GM18508 (cell line): ENCODE measurements at regions not wholly inside any gene's neighbourhood (a gene's known extent, or its start where the extent isn't known, plus 50 kb on each side); places are given as distances from the start of the nearest gene placed in this dataset.
"Not testable (repeated sequence)": the region's sequence is repeated elsewhere in the genome, so short reads cannot be mapped to it uniquely, and the experiment has no call there.

Source experiments
- ATAC-seq: cut with Tn5 transposase; IDR thresholded peaks from one replicate; pipeline ENCODE4 v1.9.1; 2021; ENCODE audit warnings: moderate number of reproducible peaks; ENCODE audit not compliant: insufficient read depth, unreplicated experiment

DNA sequence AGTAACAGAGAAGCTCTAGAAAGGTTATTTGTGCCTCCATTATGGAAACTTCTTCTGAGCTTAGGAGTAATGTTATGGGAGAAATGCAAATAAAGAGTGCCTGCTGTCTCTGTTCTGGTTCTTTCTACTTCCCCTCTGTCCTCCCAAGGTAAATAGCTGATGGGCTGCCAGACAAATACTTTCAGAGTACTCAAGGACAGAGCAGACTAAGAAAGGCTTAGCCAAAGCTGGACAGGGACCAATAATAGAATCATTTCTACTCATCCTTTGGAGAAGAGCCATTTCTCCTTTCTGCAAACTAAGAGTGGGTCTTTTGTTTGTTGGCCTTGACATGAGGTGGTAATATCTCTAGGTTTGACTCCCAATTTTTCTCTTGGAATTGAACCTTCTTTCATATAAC lies 136.1 kb downstream of the MID1IP1 start:
- no peak for ATAC-seq

GRCh38 chrX:38937926-38938325 lies 136.7 kb downstream of the MID1IP1 start:
- no peak for ATAC-seq

- ATAC-seq = no peak
Measured at GRCh38 chrX:38939067-38939466, 137.8 kb downstream of the MID1IP1 start.

- no peak for ATAC-seq
Measured at GRCh38 chrX:38940547-38940946, 139.3 kb downstream of the MID1IP1 start.

- ATAC-seq = no peak
Measured at GRCh38 chrX:38941675-38942074, 140.4 kb downstream of the MID1IP1 start.

DNA sequence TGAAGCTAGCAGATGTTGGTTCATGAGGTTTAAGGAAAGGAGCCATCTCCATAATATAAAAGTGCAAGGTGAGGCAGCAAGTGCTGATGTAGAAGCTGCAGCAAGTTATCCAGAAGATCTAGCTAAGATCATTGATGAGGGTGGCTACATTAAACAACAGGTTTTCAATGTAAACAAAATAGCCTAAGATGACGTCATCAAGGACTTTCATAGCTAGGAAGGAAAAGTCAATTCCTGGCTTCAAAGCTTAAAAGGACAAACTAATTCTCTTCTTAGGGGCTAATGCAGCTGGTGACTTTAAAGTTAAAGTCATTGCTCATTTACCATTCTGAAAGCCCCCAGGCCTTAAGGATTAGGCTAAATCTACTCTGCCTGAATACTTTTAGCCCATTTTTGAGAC lies 141.9 kb downstream of the MID1IP1 start:
- no peak for ATAC-seq

DNA sequence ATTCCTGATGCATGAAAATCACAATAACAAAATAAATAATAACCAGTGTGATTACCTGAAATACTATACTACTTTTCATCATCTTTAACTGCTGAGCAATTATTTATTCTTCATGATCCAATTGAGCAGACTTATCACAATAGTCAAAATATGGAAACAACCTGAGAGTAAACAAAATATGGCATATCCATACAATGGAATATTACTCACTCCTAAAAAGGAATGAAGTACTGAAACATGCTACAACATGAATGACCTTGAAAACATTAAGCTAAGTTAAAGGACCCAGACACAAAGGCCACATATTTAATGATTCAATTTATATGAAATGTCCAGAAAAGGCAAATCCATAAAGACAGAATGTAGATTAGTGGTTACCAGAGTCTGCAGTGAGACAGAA lies 146.8 kb downstream of the MID1IP1 start:
- no peak for ATAC-seq

- no peak for ATAC-seq
Measured at GRCh38 chrX:38954520-38954919, 153.3 kb downstream of the MID1IP1 start.

DNA sequence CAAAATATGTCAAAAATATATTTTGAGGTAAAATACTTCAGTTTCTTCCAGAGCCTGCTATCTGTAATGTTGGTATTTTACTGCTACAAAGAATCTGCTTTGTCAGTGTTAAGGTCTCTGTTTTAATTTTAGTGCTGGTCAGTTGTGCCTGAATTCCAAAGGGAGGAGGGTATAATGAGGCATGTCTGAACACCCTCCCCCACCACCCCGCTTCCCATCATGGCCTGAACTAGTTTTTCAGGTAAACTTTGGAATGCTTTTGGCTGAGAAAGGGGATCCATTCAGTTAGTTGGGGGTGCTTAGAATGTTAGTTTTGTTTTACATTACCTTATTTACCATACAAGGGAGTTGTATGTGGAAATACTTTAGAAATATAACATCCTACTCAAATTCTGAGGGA lies 158.5 kb downstream of the MID1IP1 start:
- no peak for ATAC-seq

- ATAC-seq = no peak
Measured at GRCh38 chrX:38960137-38960536, 158.9 kb downstream of the MID1IP1 start.

GRCh38 chrX:38961936-38962335 lies 160.7 kb downstream of the MID1IP1 start:
- no peak for ATAC-seq

- not testable (repeated sequence) for ATAC-seq
Measured at GRCh38 chrX:38963244-38963643, 162.0 kb downstream of the MID1IP1 start.

DNA sequence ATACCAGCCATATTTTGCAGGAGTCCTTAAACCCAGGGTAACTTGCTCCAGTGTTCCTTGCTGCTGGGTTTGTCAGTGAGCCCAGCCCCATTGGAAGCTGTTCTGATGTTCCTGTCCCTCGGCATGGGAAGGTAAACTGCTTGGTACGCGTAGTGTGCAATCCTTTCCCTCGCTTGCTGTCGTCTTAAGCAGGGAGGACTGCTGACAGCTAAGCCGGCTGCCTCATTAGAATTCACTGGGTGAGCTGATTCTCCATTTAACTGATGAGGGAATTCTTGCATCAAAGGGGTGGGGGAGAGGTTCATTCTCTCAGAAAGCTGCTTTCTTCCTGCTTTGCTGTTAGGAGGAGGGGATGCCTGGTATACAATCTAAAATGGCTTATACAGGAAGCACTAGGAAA lies 164.6 kb downstream of the MID1IP1 start:
- ATAC-seq = no peak

GRCh38 chrX:38968344-38969216 lies 167.3 kb downstream of the MID1IP1 start:
- ATAC-seq = no peak

DNA sequence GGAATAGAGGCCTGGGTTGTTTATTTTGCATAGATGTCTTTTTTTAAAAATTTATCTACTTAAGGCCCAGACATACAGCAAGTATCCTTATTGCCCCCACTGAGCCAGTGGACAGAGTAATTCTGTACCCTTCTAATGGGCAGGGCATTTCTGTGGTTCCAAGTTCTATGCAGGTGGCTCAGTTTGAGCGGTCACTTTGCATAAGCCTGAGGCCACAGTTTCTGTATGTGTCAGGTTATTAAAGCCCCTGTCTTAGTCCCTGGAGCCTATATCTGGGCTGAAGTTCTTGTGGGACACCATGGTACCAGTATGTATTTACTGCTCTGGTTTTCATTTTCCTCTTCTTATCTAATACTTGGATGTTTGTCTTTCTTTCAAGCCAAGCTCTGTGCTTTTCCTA lies 168.8 kb downstream of the MID1IP1 start:
- ATAC-seq = no peak

DNA sequence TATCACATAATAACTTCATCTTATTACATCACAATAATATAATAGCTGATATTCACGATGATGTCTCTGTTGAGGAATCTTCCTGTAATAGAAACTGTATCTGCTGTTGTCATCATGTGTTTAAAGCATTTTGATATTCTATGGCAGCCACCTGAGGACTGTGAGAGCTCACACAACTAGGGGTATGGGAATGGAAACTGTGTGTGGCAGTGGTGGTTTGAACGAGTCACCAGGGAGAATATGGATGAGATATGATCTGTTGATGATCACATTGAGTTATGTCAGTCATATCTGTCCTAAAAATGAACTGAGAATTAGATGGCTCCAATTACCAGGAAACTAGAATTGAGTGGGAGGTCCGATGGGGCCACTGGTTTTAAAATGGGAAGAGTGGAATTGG lies 169.6 kb downstream of the MID1IP1 start:
- ATAC-seq = no peak

DNA sequence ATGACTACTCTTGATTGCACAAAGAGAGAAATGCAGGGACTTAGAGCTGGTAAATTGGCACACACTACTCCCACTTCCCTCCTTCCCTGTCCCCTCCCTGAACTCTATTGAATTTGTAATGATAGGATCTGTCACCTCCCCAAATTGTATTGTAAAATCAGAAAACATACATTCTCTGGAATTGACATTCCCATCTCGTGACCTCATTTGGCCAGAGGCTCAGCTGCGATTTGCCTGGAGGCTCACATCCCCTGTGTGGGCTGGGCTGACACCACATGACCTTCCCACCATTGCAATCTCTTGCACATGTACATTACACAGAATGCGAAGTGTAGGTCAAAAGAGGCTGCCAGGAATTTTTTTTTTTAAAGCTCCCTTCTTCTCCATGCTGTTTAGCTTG lies 172.1 kb downstream of the MID1IP1 start:
- ATAC-seq = no peak

DNA sequence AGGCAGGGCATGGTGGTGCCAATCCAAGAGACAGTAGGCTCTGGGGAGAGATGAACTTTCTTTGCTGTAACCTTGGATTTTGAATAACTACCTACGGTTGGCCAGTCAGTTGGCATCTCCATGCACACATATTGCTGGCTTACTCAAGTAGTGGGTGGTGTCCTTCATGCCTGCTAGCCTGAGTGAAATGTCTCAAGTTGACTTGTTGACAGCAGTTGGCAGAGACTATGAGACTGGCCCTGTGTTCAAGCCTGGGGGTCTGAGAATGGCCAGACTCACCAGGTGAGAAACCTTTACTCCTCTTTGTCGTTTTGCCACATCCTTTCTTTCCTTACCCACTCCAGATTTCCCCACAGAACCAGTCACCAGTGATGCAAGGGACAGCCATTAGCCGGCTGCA lies 173.3 kb downstream of the MID1IP1 start:
- no peak for ATAC-seq

DNA sequence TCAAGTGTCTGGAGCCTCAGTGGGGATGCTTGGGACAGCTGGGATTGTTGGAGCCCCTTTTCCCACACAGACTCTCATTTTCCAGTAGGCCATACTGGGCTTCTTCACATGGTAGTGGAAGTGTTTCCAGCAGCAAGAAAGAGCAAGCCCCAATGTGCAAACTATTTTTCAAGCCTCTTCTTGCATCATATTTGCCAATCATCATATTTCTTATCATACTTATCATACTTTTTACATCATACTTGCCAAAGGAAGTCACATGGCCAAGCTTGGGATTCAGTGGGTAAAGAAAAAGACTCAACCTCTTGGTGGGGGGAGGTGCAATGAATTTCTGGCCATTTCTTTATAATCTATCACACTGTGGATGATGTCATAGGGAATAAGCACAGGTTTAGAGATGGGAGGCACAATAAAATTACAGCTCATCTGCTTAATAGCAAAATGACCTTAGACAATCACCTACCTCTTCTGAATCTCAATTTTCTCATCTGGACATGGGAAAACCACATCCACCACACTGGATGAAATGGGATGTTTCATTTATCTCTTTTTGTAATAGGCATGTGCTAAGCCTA lies 174.2 kb downstream of the MID1IP1 start:
- ATAC-seq = no peak

GRCh38 chrX:38982370-38982769 lies 181.1 kb downstream of the MID1IP1 start:
- ATAC-seq = no peak

DNA sequence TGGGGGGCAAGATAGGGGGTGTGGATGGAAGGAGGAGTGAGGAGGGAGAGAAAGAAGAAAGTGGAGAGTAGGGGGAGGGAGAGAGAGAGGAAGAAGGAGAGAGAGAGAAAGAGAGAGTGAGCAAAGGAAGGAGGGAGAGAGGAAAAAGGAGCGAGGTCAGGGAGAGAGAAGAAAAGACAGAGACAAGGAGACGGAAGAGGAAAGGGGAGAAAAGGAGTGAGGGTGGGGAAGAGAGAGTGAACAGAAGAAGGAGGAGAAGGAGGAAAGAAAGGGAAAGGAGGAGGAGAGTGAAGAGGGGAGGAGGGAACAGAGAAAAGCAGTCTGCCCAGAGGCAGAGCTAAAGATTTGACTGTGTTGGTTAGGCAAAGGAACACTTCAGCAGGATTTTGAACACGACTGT lies 181.6 kb downstream of the MID1IP1 start:
- no peak for ATAC-seq

DNA sequence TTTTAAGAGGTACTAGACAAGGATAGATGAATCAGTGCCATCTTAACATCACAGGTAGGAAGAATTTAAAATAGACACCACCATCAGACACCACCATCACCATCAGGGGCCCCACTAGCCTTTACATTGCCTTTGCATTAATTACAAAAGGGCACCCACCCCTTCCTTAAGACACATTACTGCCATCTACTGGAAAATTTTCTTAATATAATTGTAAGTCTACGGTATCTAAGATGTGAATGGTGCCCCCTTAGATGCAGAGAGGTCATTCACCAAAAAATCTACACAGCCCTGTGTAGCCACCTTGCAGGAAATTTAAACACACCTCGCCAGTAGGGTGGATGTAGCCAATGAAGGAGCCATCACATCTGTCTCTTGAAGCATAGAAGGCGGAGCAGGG lies 184.1 kb downstream of the MID1IP1 start:
- no peak for ATAC-seq
